CD14-positive monocyte (primary cell): ENCODE measurements at regions not wholly inside any gene's neighbourhood (a gene's known extent, or its start where the extent isn't known, plus 50 kb on each side); places are given as distances from the start of the nearest gene placed in this dataset.

Experiments used
- DNase-seq, 3 donors: peaks; one replicate each; pipeline ENCODE4 v3.0.0-alpha.2; 2011 to 2022
- H2AFZ ChIP-seq: 2 replicates; pipeline ENCODE4 v1.6.0; 2012; ENCODE audit warnings: mild to moderate bottlenecking, low read depth, low read length, inconsistent platforms; ENCODE audit not compliant: insufficient read depth, poor library complexity, severe bottlenecking
- H3K27ac ChIP-seq, 2 donors: 1 replicate in 1 of 2; 2 replicates in 1 of 2; pipeline ENCODE4 v1.5.1; 2012 to 2013; ENCODE audit warnings: low read length in 2 of 2, control low read depth in 1 of 2, inconsistent platforms in 1 of 2, low read depth in 1 of 2, mild to moderate bottlenecking in 1 of 2
- H3K27me3 ChIP-seq, 2 donors: one replicate each; pipeline versions ENCODE4 v1.6.0 to v1.6.1; 2011 to 2013; ENCODE audit warnings: low read length in 2 of 2; ENCODE audit not compliant: control insufficient read depth in 2 of 2, insufficient read depth in 2 of 2
- H3K36me3 ChIP-seq, 2 donors: replicated peaks in 1 of 2; 1 replicate in 1 of 2; 2 replicates in 1 of 2; pipeline versions ENCODE4 v1.5.1 to v1.6.1; 2012 to 2013; ENCODE audit warnings: low read length in 2 of 2, control low read depth in 1 of 2, inconsistent platforms in 1 of 2, mild to moderate bottlenecking in 1 of 2; ENCODE audit not compliant: insufficient read depth in 2 of 2, control insufficient read depth in 1 of 2
- H3K4me1 ChIP-seq, 2 donors: 1 replicate in 1 of 2; 2 replicates in 1 of 2; pipeline versions ENCODE4 v1.5.1 to v1.6.1; 2012 to 2013; ENCODE audit warnings: low read length in 2 of 2, control low read depth in 1 of 2, inconsistent platforms in 1 of 2, mild to moderate bottlenecking in 1 of 2, moderate library complexity in 1 of 2; ENCODE audit not compliant: insufficient read depth in 2 of 2, control insufficient read depth in 1 of 2
- H3K4me2 ChIP-seq: replicated peaks from 2 replicates; pipeline ENCODE3; 2012; ENCODE audit warnings: low read length, moderate library complexity, mild to moderate bottlenecking; ENCODE audit not compliant: poor library complexity, severe bottlenecking; ENCODE audit errors: extremely low read depth
- H3K4me3 ChIP-seq, 3 experiments: fragments of 200-600 bp in 1 of 3; sonication (generic) in 1 of 3; replicated peaks in 1 of 3; 1 replicate in 2 of 3; 2 replicates in 1 of 3; pipeline ENCODE4 v1.5.1; 2011 to 2013; ENCODE audit warnings: low read length in 3 of 3, mild to moderate bottlenecking in 3 of 3, control low read depth in 2 of 3, low read depth in 2 of 3, inconsistent platforms in 1 of 3, moderate library complexity in 1 of 3
- H3K79me2 ChIP-seq: 2 replicates; pipeline ENCODE4 v1.6.0; 2012; ENCODE audit warnings: mild to moderate bottlenecking, control low read depth, inconsistent platforms, low read length, moderate library complexity; ENCODE audit not compliant: insufficient read depth
- H3K9ac ChIP-seq: 2 replicates; pipeline ENCODE4 v1.6.0; 2017; ENCODE audit warnings: low read length, mild to moderate bottlenecking; ENCODE audit not compliant: insufficient read depth, poor library complexity, severe bottlenecking
- H3K9me3 ChIP-seq, 2 donors: replicated peaks in 1 of 2; 1 replicate in 1 of 2; 2 replicates in 1 of 2; pipeline versions ENCODE4 v1.5.1 to v1.6.1; 2012 to 2013; ENCODE audit warnings: low read length in 2 of 2, control low read depth in 1 of 2; ENCODE audit not compliant: control insufficient read depth in 1 of 2, insufficient read depth in 1 of 2
- H4K20me1 ChIP-seq: 2 replicates; pipeline ENCODE4 v1.6.0; 2012; ENCODE audit warnings: mild to moderate bottlenecking, low read length, control low read depth, moderate library complexity; ENCODE audit not compliant: insufficient read depth
- H3K27ac Mint-ChIP-seq, 7 donors: one replicate each; pipeline ENCODE4 v1.8.0; 2020; ENCODE audit warnings: mild to moderate bottlenecking in 7 of 7, mixed read lengths in 7 of 7, moderate library complexity in 6 of 7, inconsistent platforms in 2 of 7
- H3K27me3 Mint-ChIP-seq, 3 donors: one replicate each; pipeline ENCODE4 v1.8.0; 2021 to 2022; ENCODE audit warnings: low read depth in 3 of 3, mild to moderate bottlenecking in 3 of 3, mixed read lengths in 3 of 3, moderate library complexity in 3 of 3, inconsistent platforms in 1 of 3
- H3K36me3 Mint-ChIP-seq, 2 donors: one replicate each; pipeline ENCODE4 v1.8.0; 2020; ENCODE audit warnings: mixed read lengths in 2 of 2, inconsistent platforms in 1 of 2, mild to moderate bottlenecking in 1 of 2
- H3K4me1 Mint-ChIP-seq: one replicate; pipeline ENCODE4 v1.8.0; 2020; ENCODE audit warnings: mild to moderate bottlenecking, mixed read lengths
- H3K4me3 Mint-ChIP-seq, 2 donors: one replicate each; pipeline ENCODE4 v1.8.0; 2020; ENCODE audit warnings: mild to moderate bottlenecking in 2 of 2, mixed read lengths in 2 of 2, moderate library complexity in 1 of 2
- H3K9me3 Mint-ChIP-seq, 7 donors: one replicate each; pipeline ENCODE4 v1.8.0; 2020 to 2022; ENCODE audit warnings: mixed read lengths in 7 of 7, mild to moderate bottlenecking in 6 of 7, moderate library complexity in 6 of 7, inconsistent platforms in 2 of 7
- CTCF ChIP-seq: fragments of 200-600 bp; IDR thresholded peaks from one replicate; pipeline ENCODE4 v1.8.0; 2022; ENCODE audit warnings: antibody characterized with exemption, mild to moderate bottlenecking
- WGBS: methylation state at CpG from one replicate; pipeline ENCODE4 v1.1.5; 2013; ENCODE audit warnings: missing lambda C conversion rate; ENCODE audit not compliant: insufficient coverage; 5-methylcytosine and 5-hydroxymethylcytosine counted together
- intact Hi-C, 2 donors: fragments of 100-400 bp; cut with micrococcal nuclease; formaldehyde crosslinking; loops; one replicate each; pipeline versions ENCODE4 v1.15.0 to v1.15.1; 2023

- intact Hi-C loops = no loop called here
- no peak overlapping the region for H3K4me3 Mint-ChIP-seq
- no peaks in the 10 kb centered on the region for H3K36me3 ChIP-seq
- no peak for TF ChIP-seq CTCF
- H3K9me3 Mint-ChIP-seq = peaks cover 3 to 16% (median 8%) of the 10 kb centered on the region in 7 donors
- no peaks in the 10 kb centered on the region for H3K79me2 ChIP-seq
- H3K9ac ChIP-seq = no peak overlapping the region
- no peaks in the 10 kb centered on the region for H3K9me3 ChIP-seq
- peak overlapping the region; percentile 63 for H3K4me2 ChIP-seq
- H4K20me1 ChIP-seq = no peaks in the 10 kb centered on the region
- peak overlapping the region in 6 of 7 donors; percentile 55 to 96 (median 90) for H3K27ac Mint-ChIP-seq
- no peak for DNase-seq
- H3K4me1 ChIP-seq = peaks cover 75 to 86% of the 10 kb centered on the region in 2 donors
- peak overlapping the region in 1 of 3 experiments; percentile 45 for H3K4me3 ChIP-seq
- H3K4me1 Mint-ChIP-seq = peaks cover 50% of the 10 kb centered on the region
- H3K27ac ChIP-seq = peak overlapping the region in 1 of 2 donors; percentile 83
- no peaks in the 10 kb centered on the region for H3K27me3 Mint-ChIP-seq
- peak overlapping the region; percentile 3 for H2AFZ ChIP-seq
- WGBS = no CpG with 5 or more reads among the region's 1 CpG
- H3K36me3 Mint-ChIP-seq = peaks cover 0 to 4% of the 10 kb centered on the region in 2 donors
- H3K27me3 ChIP-seq = no peaks in the 10 kb centered on the region
Measured at GRCh38 chr21:34019402-34019801, 54.0 kb upstream of the MRPS6 start.

GRCh38 chr21:34018910-34019309 is 54.5 kb upstream of the MRPS6 start:
- Histone ChIP-seq H3K4me2 (no peak overlapping the region), H3K79me2 (no peaks in the 10 kb centered on the region), H3K27me3 (no peaks in the 10 kb centered on the region), H2AFZ (no peak overlapping the region), H3K36me3 (no peaks in the 10 kb centered on the region), H3K4me3 (no peak overlapping the region), H3K27ac (peak overlapping the region in 1 of 2 donors; percentile 83), H3K4me1 (peaks cover 70 to 81% of the 10 kb centered on the region in 2 donors), H3K9me3 (peaks cover 1 to 4% of the 10 kb centered on the region in 2 donors), H4K20me1 (no peaks in the 10 kb centered on the region), H3K9ac (no peak overlapping the region)
- DNase-seq = no peak
- H3K4me3 Mint-ChIP-seq = no peak overlapping the region
- peak overlapping the region in 4 of 7 donors; percentile 57 to 79 (median 70) for H3K27ac Mint-ChIP-seq
- H3K4me1 Mint-ChIP-seq = peaks cover 50% of the 10 kb centered on the region
- peaks cover 5 to 20% (median 12%) of the 10 kb centered on the region in 7 donors for H3K9me3 Mint-ChIP-seq
- no peaks in the 10 kb centered on the region for H3K27me3 Mint-ChIP-seq
- intact Hi-C loops = no loop called here
- TF ChIP-seq CTCF = no peak
- no CpG with 5 or more reads among the region's 1 CpG for WGBS
- H3K36me3 Mint-ChIP-seq = peaks cover 0 to 4% of the 10 kb centered on the region in 2 donors
